HCT116 (cell line): ENCODE measurements at regions not wholly inside any gene's neighbourhood (a gene's known extent, or its start where the extent isn't known, plus 50 kb on each side); places are given as distances from the start of the nearest gene placed in this dataset.

Experiments used
- ATAC-seq: fragments of 200-7000 bp; cut with Tn5 transposase; 2 replicates; pipeline ENCODE4 v1.9.1; 2020; ENCODE audit warnings: mild to moderate bottlenecking, moderate library complexity
- BruUV-seq: library from RNA; stranded (reverse); fragments of 400-500 nt; replicated peaks from 2 replicates; lab custom pipeline; 2021; lab: Mats Ljungman, UMichigan
- CTCF ChIA-PET: fragments of 300-600 bp; sonication (Branson Sonifier 250); formaldehyde crosslinking; loops from one replicate; lab custom pipeline; 2021; ENCODE audit warnings: antibody characterized with exemption; lab: Charles Lee
- POLR2A ChIA-PET: fragments of 300-600, 350-600 bp; sonication (Branson Sonifier 250); formaldehyde crosslinking; loops from one replicate; lab custom pipeline; 2021; ENCODE audit warnings: antibody characterized with exemption; lab: Charles Lee
- RAD21 ChIA-PET, 2 experiments: fragments of 300-600 bp; sonication (Branson Sonifier 250); formaldehyde crosslinking; loops; one replicate each; lab custom pipeline; 2023; ENCODE audit warnings: low total read pairs in 2 of 2; ENCODE audit not compliant: uncharacterized antibody in 2 of 2, unreplicated experiment in 2 of 2, low non-redundant PET in 1 of 2; lab: Charles Lee
- DNase-seq: peaks from one replicate; pipeline ENCODE4 v3.0.0-alpha.2; 2010; ENCODE audit warnings: low read depth, low spot score
- H2AFZ ChIP-seq: fragments of 200-600 bp; shearing (Covaris generic), sonication (generic); 2 replicates; pipeline ENCODE4 v1.6.1; 2017; ENCODE audit warnings: low read depth, mixed run types, mixed read lengths, antibody characterized with exemption, low read length; ENCODE audit not compliant: poor library complexity, severe bottlenecking
- H3K27ac ChIP-seq: 2 replicates; pipeline ENCODE4 v1.5.1; 2012; ENCODE audit warnings: low read depth, low read length
- H3K27me3 ChIP-seq: fragments of 200-600 bp; sonication (generic); 2 replicates; pipeline ENCODE4 v1.6.1; 2016; ENCODE audit warnings: mixed run types, low read length, mixed read lengths; ENCODE audit not compliant: insufficient read depth
- H3K36me3 ChIP-seq, 2 experiments: fragments of 200-500 bp in 1 of 2; fragments of 200-600 bp in 1 of 2; sonication (Bioruptor generic) in 1 of 2; sonication (generic) in 1 of 2; 2 replicates each; pipeline versions ENCODE4 v1.5.1 to v1.6.1; 2014 to 2016; ENCODE audit warnings: low read length in 2 of 2, inconsistent platforms in 1 of 2, mixed read lengths in 1 of 2, mixed run types in 1 of 2; ENCODE audit not compliant: insufficient read depth in 2 of 2, control insufficient read depth in 1 of 2
- H3K4me1 ChIP-seq, 2 experiments: fragments of 200-600 bp in 1 of 2; sonication (generic) in 1 of 2; 2 replicates each; pipeline versions ENCODE4 v1.5.1 to v1.6.1; 2012 to 2017; ENCODE audit warnings: low read length in 2 of 2, inconsistent platforms in 1 of 2, mild to moderate bottlenecking in 1 of 2, mixed read lengths in 1 of 2, mixed run types in 1 of 2, moderate library complexity in 1 of 2; ENCODE audit not compliant: insufficient read depth in 2 of 2, control insufficient read depth in 1 of 2
- H3K4me2 ChIP-seq: fragments of 200-600 bp; sonication (generic); 2 replicates; pipeline ENCODE4 v1.6.1; 2017; ENCODE audit warnings: mixed run types, low read length, mixed read lengths
- H3K4me3 ChIP-seq, 2 experiments: fragments of 200-600 bp in 1 of 2; sonication (generic) in 1 of 2; replicated peaks in 1 of 2; 2 replicates each; pipeline ENCODE4 v1.5.1; 2011 to 2016; ENCODE audit warnings: low read length in 2 of 2, control low read depth in 1 of 2, low read depth in 1 of 2, mild to moderate bottlenecking in 1 of 2, mixed read lengths in 1 of 2, mixed run types in 1 of 2
- H3K79me2 ChIP-seq: fragments of 200-600 bp; sonication (generic); 2 replicates; pipeline ENCODE4 v1.6.1; 2017; ENCODE audit warnings: mild to moderate bottlenecking, mixed run types, low read length, moderate library complexity, mixed read lengths; ENCODE audit not compliant: insufficient read depth
- H3K9ac ChIP-seq: fragments of 200-600 bp; sonication (generic); 2 replicates; pipeline ENCODE4 v1.6.1; 2016; ENCODE audit warnings: low read length, mixed read lengths
- H3K9me2 ChIP-seq: fragments of 200-600 bp; sonication (generic), shearing (Covaris generic); 2 replicates; pipeline ENCODE4 v1.6.1; 2017; ENCODE audit warnings: mixed run types, mild to moderate bottlenecking, moderate library complexity; ENCODE audit not compliant: insufficient read depth
- H3K9me3 ChIP-seq, 2 experiments: fragments of 200-500 bp in 1 of 2; fragments of 200-600 bp in 1 of 2; sonication (Bioruptor generic) in 1 of 2; sonication (generic) in 1 of 2; 2 replicates each; pipeline ENCODE4 v1.6.1; 2014 to 2017; ENCODE audit warnings: low read length in 2 of 2, mixed read lengths in 2 of 2, inconsistent platforms in 1 of 2, low read depth in 1 of 2, mild to moderate bottlenecking in 1 of 2, mixed run types in 1 of 2, moderate library complexity in 1 of 2; ENCODE audit not compliant: control insufficient read depth in 1 of 2, insufficient read depth in 1 of 2
- H4K20me1 ChIP-seq: fragments of 200-600 bp; sonication (generic), shearing (Covaris generic); 2 replicates; pipeline ENCODE4 v1.6.1; 2017; ENCODE audit warnings: mixed run types, mild to moderate bottlenecking, moderate library complexity; ENCODE audit not compliant: insufficient read depth
- CBX3 ChIP-seq: IDR thresholded peaks from 2 replicates; pipeline ENCODE4 v1.6.1; 2012; ENCODE audit warnings: low read depth
- CEBPB ChIP-seq: IDR thresholded peaks from 2 replicates; pipeline ENCODE4 v1.6.1; 2012; ENCODE audit warnings: low read depth
- EGR1 ChIP-seq: IDR thresholded peaks from 2 replicates; pipeline ENCODE4 v1.6.1; 2012; ENCODE audit warnings: low read depth
- ELF1 ChIP-seq: IDR thresholded peaks from 2 replicates; pipeline ENCODE4 v1.6.1; 2012; ENCODE audit warnings: low read depth, borderline replicate concordance
- EZH2 ChIP-seq: fragments of 200-600 bp; sonication (generic); IDR thresholded peaks from 2 replicates; pipeline ENCODE4 v1.6.1; 2017; ENCODE audit warnings: antibody characterized with exemption, mixed run types
- FOSL1 ChIP-seq: IDR thresholded peaks from 2 replicates; pipeline ENCODE4 v1.6.1; 2012; ENCODE audit warnings: low read depth
- JUND ChIP-seq: IDR thresholded peaks from 2 replicates; pipeline ENCODE4 v1.6.1; 2012
- POLR2A ChIP-seq: IDR thresholded peaks from 2 replicates; pipeline ENCODE4 v1.7.0; 2011; ENCODE audit warnings: borderline replicate concordance; ENCODE audit not compliant: insufficient read depth, insufficient read length; ENCODE audit errors: extremely low read depth
- POLR2AphosphoS5 ChIP-seq: IDR thresholded peaks from 2 replicates; pipeline ENCODE4 v1.6.1; 2011; ENCODE audit warnings: mild to moderate bottlenecking, low read depth, low read length, moderate library complexity
- RAD21 ChIP-seq: IDR thresholded peaks from 2 replicates; pipeline ENCODE4 v1.6.1; 2012; ENCODE audit warnings: low read depth, mild to moderate bottlenecking
- SP1 ChIP-seq: IDR thresholded peaks from 2 replicates; pipeline ENCODE4 v1.6.1; 2012; ENCODE audit warnings: low read depth
- SRF ChIP-seq: IDR thresholded peaks from 2 replicates; pipeline ENCODE4 v1.6.1; 2012; ENCODE audit warnings: low read depth
- TCF7L2 ChIP-seq: IDR thresholded peaks from 2 replicates; pipeline ENCODE4 v1.7.0; 2011; ENCODE audit warnings: borderline replicate concordance, inconsistent platforms; ENCODE audit not compliant: insufficient read depth, insufficient read length; ENCODE audit errors: extremely low read depth
- YY1 ChIP-seq: IDR thresholded peaks from 2 replicates; pipeline ENCODE4 v1.6.1; 2011; ENCODE audit warnings: low read length, low read depth, moderate library complexity, mild to moderate bottlenecking; ENCODE audit not compliant: insufficient replicate concordance; ENCODE audit errors: extremely low read depth
- ZFX ChIP-seq: fragments of 450-650 bp; IDR thresholded peaks from 2 replicates; pipeline ENCODE4 v1.6.1; 2017
- ZNF274 ChIP-seq: fragments of 200-500 bp; sonication (Bioruptor generic); IDR thresholded peaks from 2 replicates; pipeline ENCODE4 v1.6.1; 2014; ENCODE audit warnings: mild to moderate bottlenecking, low read depth, low read length, inconsistent platforms
- intact Hi-C: fragments of 100-400 bp; cut with micrococcal nuclease; formaldehyde crosslinking; loops from 2 replicates; pipeline ENCODE4 v1.10.0; 2022
- TF ChIP-seq, protein P1 (sequence below): IDR thresholded peaks from 2 replicates; pipeline ENCODE4 v1.6.1; 2012
- TF ChIP-seq, protein P2 (sequence below): IDR thresholded peaks from 2 replicates; pipeline ENCODE4 v1.6.1; 2012
- TF ChIP-seq, protein P3 (sequence below): IDR thresholded peaks from 2 replicates; pipeline ENCODE4 v1.6.1; 2011; ENCODE audit warnings: mild to moderate bottlenecking, low read length, moderate library complexity; ENCODE audit not compliant: insufficient replicate concordance; ENCODE audit errors: extremely low read depth
- TF ChIP-seq, protein P4 (sequence below), 3 experiments: fragments of 200-600 bp in 1 of 3; sonication (generic) in 1 of 3; IDR thresholded peaks in 2 of 3; conservative IDR thresholded peaks in 1 of 3; 2 replicates each; pipeline ENCODE4 v1.5.1; 2012 to 2017; ENCODE audit warnings: low read depth in 2 of 3, low read length in 2 of 3, antibody characterized with exemption in 1 of 3, borderline replicate concordance in 1 of 3, control low read depth in 1 of 3, mild to moderate bottlenecking in 1 of 3, mixed read lengths in 1 of 3, mixed run types in 1 of 3, moderate library complexity in 1 of 3; ENCODE audit not compliant: insufficient read depth in 1 of 3

DNA sequence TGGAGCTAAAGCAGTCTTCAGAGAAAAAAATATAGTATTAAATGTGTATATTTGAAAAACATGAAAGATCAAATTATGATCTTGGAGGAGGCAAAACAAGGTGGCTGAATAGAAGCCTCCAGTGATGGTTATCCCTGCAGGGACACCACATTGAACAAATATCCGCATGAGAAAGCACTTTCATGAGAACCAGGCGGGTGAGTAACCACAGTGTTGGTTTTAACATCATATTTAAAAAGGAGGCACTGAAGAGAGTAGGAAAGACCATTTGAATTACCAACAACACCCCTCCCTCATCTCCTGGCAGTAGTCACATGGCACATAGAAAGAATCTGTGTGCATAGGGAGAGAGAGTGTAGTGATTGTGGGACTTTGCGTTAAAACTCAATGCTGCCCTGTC, 759.6 kb upstream of the NRXN1 start:
- Histone ChIP-seq H3K9me3 (no peaks in the 10 kb centered on the region), H3K79me2 (no peaks in the 10 kb centered on the region), H3K36me3 (no peaks in the 10 kb centered on the region), H3K27me3 (no peaks in the 10 kb centered on the region), H3K9ac (no peak overlapping the region), H3K27ac (no peak overlapping the region), H3K4me3 (no peak overlapping the region), H2AFZ (no peak overlapping the region), H3K4me2 (no peak overlapping the region)
- ChIA-PET POLR2A (no interaction called here), CTCF (no interaction called here), RAD21 (no interaction called here)
- DNase-seq, result no peak
- TF ChIP-seq EZH2, result no peak
- no peak for TF ChIP-seq EGR1
- TF ChIP-seq FOSL1, result no peak
- no peak for TF ChIP-seq CBX3
- TF ChIP-seq ELF1, result no peak
- TF ChIP-seq, protein P1, sequence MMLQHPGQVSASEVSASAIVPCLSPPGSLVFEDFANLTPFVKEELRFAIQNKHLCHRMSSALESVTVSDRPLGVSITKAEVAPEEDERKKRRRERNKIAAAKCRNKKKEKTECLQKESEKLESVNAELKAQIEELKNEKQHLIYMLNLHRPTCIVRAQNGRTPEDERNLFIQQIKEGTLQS, result no peak
- TF ChIP-seq, protein P2, sequence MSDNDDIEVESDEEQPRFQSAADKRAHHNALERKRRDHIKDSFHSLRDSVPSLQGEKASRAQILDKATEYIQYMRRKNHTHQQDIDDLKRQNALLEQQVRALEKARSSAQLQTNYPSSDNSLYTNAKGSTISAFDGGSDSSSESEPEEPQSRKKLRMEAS, result no peak
- TF ChIP-seq YY1, result no peak
- TF ChIP-seq CEBPB, result no peak
- TF ChIP-seq ZFX, result no peak
- TF ChIP-seq, all 23 proteins: peak for 0
- no peak for ATAC-seq
- Histone ChIP-seq H4K20me1 (no peaks in the 10 kb centered on the region), H3K9me2 (no peaks in the 10 kb centered on the region), H3K4me1 (no peaks in the 10 kb centered on the region)
- BruUV-seq, result no TSS peak
- intact Hi-C loops, result no loop called here

DNA sequence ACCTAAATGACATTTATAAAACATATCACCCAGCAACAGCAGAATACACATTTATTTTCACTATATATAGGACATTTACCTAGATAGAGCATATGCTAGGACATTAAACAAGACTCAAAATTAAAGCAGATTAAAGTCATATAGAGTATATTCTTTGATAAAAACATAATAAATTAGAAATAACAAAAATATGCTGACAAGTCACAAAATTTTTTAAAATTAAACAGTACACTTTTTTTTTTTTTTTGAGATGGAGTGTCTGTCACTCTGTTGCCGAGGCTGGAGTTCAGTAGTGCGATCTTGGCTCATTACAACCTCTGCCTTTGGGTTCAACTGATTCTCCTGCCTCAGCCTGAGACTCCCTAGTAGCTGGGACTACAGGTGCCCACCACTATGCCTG, 758.9 kb upstream of the NRXN1 start:
- DNase-seq, result no peak
- H3K9me3 ChIP-seq, result no peaks in the 10 kb centered on the region
- ChIA-PET RAD21 (no interaction called here), POLR2A (no interaction called here), CTCF (no interaction called here)
- no peaks in the 10 kb centered on the region for H3K36me3 ChIP-seq
- no peak overlapping the region for H3K9ac ChIP-seq
- no TSS peak for BruUV-seq
- H3K79me2 ChIP-seq, result no peaks in the 10 kb centered on the region
- no peak for ATAC-seq
- intact Hi-C loops, result no loop called here
- no peaks in the 10 kb centered on the region for H3K4me1 ChIP-seq
- no peak overlapping the region for H2AFZ ChIP-seq
- no peaks in the 10 kb centered on the region for H4K20me1 ChIP-seq
- no peak overlapping the region for H3K4me2 ChIP-seq
- no peaks in the 10 kb centered on the region for H3K27me3 ChIP-seq
- no peaks in the 10 kb centered on the region for H3K9me2 ChIP-seq
- H3K4me3 ChIP-seq, result no peak overlapping the region
- no peak overlapping the region for H3K27ac ChIP-seq
- TF ChIP-seq EZH2 (no peak), ZFX (no peak), RAD21 (no peak), POLR2A (no peak), JUND (no peak), TCF7L2 (no peak), SRF (no peak), EGR1 (no peak), ZNF274 (no peak), SP1 (no peak), POLR2AphosphoS5 (no peak), CEBPB (no peak)
- TF ChIP-seq, protein P3, sequence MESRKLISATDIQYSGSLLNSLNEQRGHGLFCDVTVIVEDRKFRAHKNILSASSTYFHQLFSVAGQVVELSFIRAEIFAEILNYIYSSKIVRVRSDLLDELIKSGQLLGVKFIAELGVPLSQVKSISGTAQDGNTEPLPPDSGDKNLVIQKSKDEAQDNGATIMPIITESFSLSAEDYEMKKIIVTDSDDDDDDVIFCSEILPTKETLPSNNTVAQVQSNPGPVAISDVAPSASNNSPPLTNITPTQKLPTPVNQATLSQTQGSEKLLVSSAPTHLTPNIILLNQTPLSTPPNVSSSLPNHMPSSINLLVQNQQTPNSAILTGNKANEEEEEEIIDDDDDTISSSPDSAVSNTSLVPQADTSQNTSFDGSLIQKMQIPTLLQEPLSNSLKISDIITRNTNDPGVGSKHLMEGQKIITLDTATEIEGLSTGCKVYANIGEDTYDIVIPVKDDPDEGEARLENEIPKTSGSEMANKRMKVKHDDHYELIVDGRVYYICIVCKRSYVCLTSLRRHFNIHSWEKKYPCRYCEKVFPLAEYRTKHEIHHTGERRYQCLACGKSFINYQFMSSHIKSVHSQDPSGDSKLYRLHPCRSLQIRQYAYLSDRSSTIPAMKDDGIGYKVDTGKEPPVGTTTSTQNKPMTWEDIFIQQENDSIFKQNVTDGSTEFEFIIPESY, result no peak
- TF ChIP-seq, protein P4, sequence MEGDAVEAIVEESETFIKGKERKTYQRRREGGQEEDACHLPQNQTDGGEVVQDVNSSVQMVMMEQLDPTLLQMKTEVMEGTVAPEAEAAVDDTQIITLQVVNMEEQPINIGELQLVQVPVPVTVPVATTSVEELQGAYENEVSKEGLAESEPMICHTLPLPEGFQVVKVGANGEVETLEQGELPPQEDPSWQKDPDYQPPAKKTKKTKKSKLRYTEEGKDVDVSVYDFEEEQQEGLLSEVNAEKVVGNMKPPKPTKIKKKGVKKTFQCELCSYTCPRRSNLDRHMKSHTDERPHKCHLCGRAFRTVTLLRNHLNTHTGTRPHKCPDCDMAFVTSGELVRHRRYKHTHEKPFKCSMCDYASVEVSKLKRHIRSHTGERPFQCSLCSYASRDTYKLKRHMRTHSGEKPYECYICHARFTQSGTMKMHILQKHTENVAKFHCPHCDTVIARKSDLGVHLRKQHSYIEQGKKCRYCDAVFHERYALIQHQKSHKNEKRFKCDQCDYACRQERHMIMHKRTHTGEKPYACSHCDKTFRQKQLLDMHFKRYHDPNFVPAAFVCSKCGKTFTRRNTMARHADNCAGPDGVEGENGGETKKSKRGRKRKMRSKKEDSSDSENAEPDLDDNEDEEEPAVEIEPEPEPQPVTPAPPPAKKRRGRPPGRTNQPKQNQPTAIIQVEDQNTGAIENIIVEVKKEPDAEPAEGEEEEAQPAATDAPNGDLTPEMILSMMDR (IDR thresholded peaks at IDR 0.05 in 2 of 3, conservative IDR thresholded peaks at IDR 0.05 in 1 of 3; ENCODE audit: borderline replicate concordance in 1 of 3, insufficient read depth in 1 of 3, low read depth in 2 of 3, low read length in 2 of 3), result no peak
